Neural cell (in vitro differentiated cells): ENCODE measurements at regions not wholly inside any gene's neighbourhood (a gene's known extent, or its start where the extent isn't known, plus 50 kb on each side); places are given as distances from the start of the nearest gene placed in this dataset.

ENCODE experiments used
- H2AFZ ChIP-seq: fragments of 200-600, 300-800 bp; sonication (generic), shearing (Covaris generic); 2 replicates; pipeline ENCODE4 v1.6.0; 2014; ENCODE audit warnings: low read depth, mild to moderate bottlenecking, antibody characterized with exemption, low read length, moderate library complexity
- H3F3A ChIP-seq: fragments of 200-600 bp; shearing (Covaris generic); 2 replicates; pipeline ENCODE4 v1.6.1; 2016; ENCODE audit warnings: mild to moderate bottlenecking, moderate library complexity, mixed read lengths, antibody characterized with exemption, low read length; ENCODE audit not compliant: insufficient read depth, poor library complexity, severe bottlenecking
- H3K27ac ChIP-seq: fragments of 200-600, 300-800 bp; sonication (generic), shearing (Covaris generic); 2 replicates; pipeline ENCODE4 v1.5.1; 2014; ENCODE audit warnings: mild to moderate bottlenecking, low read length, moderate library complexity
- H3K27me3 ChIP-seq: fragments of 300-800, 200-600 bp; sonication (generic), shearing (Covaris generic); 2 replicates; pipeline ENCODE4 v1.6.0; 2014; ENCODE audit warnings: mild to moderate bottlenecking, low read depth, low read length, moderate library complexity; ENCODE audit not compliant: insufficient read depth
- H3K36me3 ChIP-seq: fragments of 300-800, 200-600 bp; sonication (generic), shearing (Covaris generic); 2 replicates; pipeline ENCODE4 v1.5.1; 2014; ENCODE audit warnings: mild to moderate bottlenecking, antibody characterized with exemption, low read length, moderate library complexity; ENCODE audit not compliant: insufficient read depth
- H3K4me2 ChIP-seq: fragments of 300-800, 200-600 bp; sonication (generic), shearing (Covaris generic); 2 replicates; pipeline ENCODE4 v1.6.0; 2014; ENCODE audit warnings: mild to moderate bottlenecking, low read length
- H3K4me3 ChIP-seq: fragments of 300-800, 200-600 bp; sonication (generic), shearing (Covaris generic); 2 replicates; pipeline ENCODE4 v1.5.1; 2014; ENCODE audit warnings: mild to moderate bottlenecking, low read length, moderate library complexity
- H3K79me2 ChIP-seq: fragments of 200-600 bp; shearing (Covaris generic); replicated peaks from 2 replicates; pipeline ENCODE4 v1.6.0; 2014; ENCODE audit warnings: mild to moderate bottlenecking, low read length, moderate library complexity; ENCODE audit not compliant: insufficient read depth
- H3K9ac ChIP-seq: fragments of 300-800, 200-600 bp; sonication (generic), shearing (Covaris generic); 2 replicates; pipeline ENCODE4 v1.6.1; 2016; ENCODE audit warnings: mild to moderate bottlenecking, low read length, mixed read lengths
- H3K9me2 ChIP-seq: fragments of 200-600 bp; shearing (Covaris generic); 2 replicates; pipeline ENCODE4 v1.6.1; 2016; ENCODE audit warnings: mild to moderate bottlenecking, low read length, mixed read lengths; ENCODE audit not compliant: insufficient read depth
- H3K9me3 ChIP-seq: fragments of 200-600, 300-800 bp; sonication (generic), shearing (Covaris generic); 2 replicates; pipeline ENCODE4 v1.6.1; 2016; ENCODE audit warnings: mild to moderate bottlenecking, mixed run types, low read length, moderate library complexity, mixed read lengths
- H4K20me1 ChIP-seq: fragments of 200-600 bp; shearing (Covaris generic); 2 replicates; pipeline ENCODE4 v1.6.1; 2016; ENCODE audit warnings: mild to moderate bottlenecking, mixed run types; ENCODE audit not compliant: insufficient read depth
- CTCF ChIP-seq: fragments of 450-650 bp; IDR thresholded peaks from 2 replicates; pipeline ENCODE4 v1.5.1; 2014; ENCODE audit warnings: antibody characterized with exemption, mild to moderate bottlenecking, moderate library complexity; ENCODE audit not compliant: poor library complexity, severe bottlenecking
- EP300 ChIP-seq: fragments of 450-650 bp; conservative IDR thresholded peaks from 2 replicates; pipeline ENCODE4 v1.6.1; 2014; ENCODE audit warnings: antibody characterized with exemption, mild to moderate bottlenecking, moderate library complexity; ENCODE audit not compliant: poor library complexity, severe bottlenecking
- EZH2 ChIP-seq: fragments of 200-600, 300-800 bp; shearing (Covaris generic), sonication (generic); IDR thresholded peaks from 2 replicates; pipeline ENCODE4 v1.6.1; 2014; ENCODE audit warnings: antibody characterized with exemption, low read length, borderline replicate concordance, mild to moderate bottlenecking; ENCODE audit not compliant: insufficient read depth, poor library complexity, severe bottlenecking
- MXI1 ChIP-seq: fragments of 450-650 bp; conservative IDR thresholded peaks from 2 replicates; pipeline ENCODE4 v1.6.1; 2014; ENCODE audit warnings: antibody characterized with exemption, mild to moderate bottlenecking; ENCODE audit not compliant: poor library complexity, severe bottlenecking
- POLR2AphosphoS5 ChIP-seq: IDR thresholded peaks from 2 replicates; pipeline ENCODE4 v1.6.1; 2012
- RAD21 ChIP-seq: fragments of 450-650 bp; conservative IDR thresholded peaks from 2 replicates; pipeline ENCODE4 v1.6.1; 2014; ENCODE audit warnings: antibody characterized with exemption, mild to moderate bottlenecking, moderate library complexity
- REST ChIP-seq: IDR thresholded peaks from 2 replicates; pipeline ENCODE4 v1.6.1; 2012; ENCODE audit warnings: borderline replicate concordance
- SMC3 ChIP-seq: fragments of 450-650 bp; conservative IDR thresholded peaks from 2 replicates; pipeline ENCODE4 v1.6.1; 2014; ENCODE audit warnings: antibody characterized with exemption, mild to moderate bottlenecking, moderate library complexity; ENCODE audit not compliant: poor library complexity
- TAF1 ChIP-seq: IDR thresholded peaks from 2 replicates; pipeline ENCODE4 v1.6.1; 2012; ENCODE audit warnings: low read depth

- Histone ChIP-seq H3K27ac (no peak overlapping the region), H3K4me3 (no peak overlapping the region), H3K4me2 (no peak overlapping the region), H3K36me3 (no peaks in the 10 kb centered on the region), H2AFZ (no peak overlapping the region), H3K27me3 (no peaks in the 10 kb centered on the region), H3K9me2 (no peaks in the 10 kb centered on the region), H4K20me1 (no peaks in the 10 kb centered on the region), H3K9me3 (no peaks in the 10 kb centered on the region), H3F3A (no peaks in the 10 kb centered on the region), H3K9ac (no peak overlapping the region), H3K79me2 (no peaks in the 10 kb centered on the region)
- TF ChIP-seq MXI1 (no peak), CTCF (no peak), EZH2 (no peak), RAD21 (no peak), REST (no peak), EP300 (no peak), TAF1 (no peak), SMC3 (no peak), POLR2AphosphoS5 (no peak)
Measured at GRCh38 chr6:134467620-134468019, 149.7 kb upstream of the SGK1 start.

- Histone ChIP-seq H3K36me3 (no peaks in the 10 kb centered on the region), H3K4me2 (no peak overlapping the region), H3F3A (no peaks in the 10 kb centered on the region), H3K4me3 (no peak overlapping the region), H4K20me1 (no peaks in the 10 kb centered on the region), H2AFZ (no peak overlapping the region), H3K9me2 (no peaks in the 10 kb centered on the region), H3K79me2 (no peaks in the 10 kb centered on the region), H3K27ac (no peak overlapping the region), H3K9me3 (no peaks in the 10 kb centered on the region), H3K9ac (no peak overlapping the region), H3K27me3 (no peaks in the 10 kb centered on the region)
- no peak for TF ChIP-seq REST
- no peak for TF ChIP-seq POLR2AphosphoS5
- TF ChIP-seq MXI1, result no peak
- no peak for TF ChIP-seq RAD21
- no peak for TF ChIP-seq SMC3
- TF ChIP-seq CTCF, result no peak
- TF ChIP-seq EP300, result no peak
- TF ChIP-seq TAF1, result no peak
- TF ChIP-seq EZH2, result no peak
Measured at GRCh38 chr6:134466771-134467525, 149.0 kb upstream of the SGK1 start.
